H9 (cell line): ENCODE measurements at regions not wholly inside any gene's neighbourhood (a gene's known extent, or its start where the extent isn't known, plus 50 kb on each side); places are given as distances from the start of the nearest gene placed in this dataset.

Experiments used
- DNase-seq: peaks from one replicate; pipeline ENCODE4 v3.0.0-alpha.2; 2017
- H2AFZ ChIP-seq: one replicate; pipeline ENCODE4 v1.6.1; 2013; ENCODE audit warnings: mild to moderate bottlenecking, low read length, control low read depth, moderate library complexity
- H2AK5ac ChIP-seq: 2 replicates; pipeline ENCODE4 v1.6.1; 2013; ENCODE audit warnings: low read length, control low read depth, mixed read lengths; ENCODE audit not compliant: insufficient read length
- H2BK120ac ChIP-seq: one replicate; pipeline ENCODE4 v1.6.1; 2013; ENCODE audit warnings: low read depth, mild to moderate bottlenecking, low read length, control low read depth, inconsistent platforms; ENCODE audit not compliant: poor library complexity, severe bottlenecking
- H2BK12ac ChIP-seq: 2 replicates; pipeline ENCODE4 v1.6.1; 2013; ENCODE audit warnings: low read length, control low read depth, mixed read lengths, low read depth; ENCODE audit not compliant: insufficient read length
- H2BK15ac ChIP-seq: 2 replicates; pipeline ENCODE4 v1.6.1; 2013; ENCODE audit warnings: low read depth, low read length, control low read depth
- H2BK20ac ChIP-seq: one replicate; pipeline ENCODE4 v1.6.1; 2013; ENCODE audit warnings: low read depth, mild to moderate bottlenecking, low read length, control low read depth, inconsistent platforms; ENCODE audit not compliant: poor library complexity, severe bottlenecking
- H2BK5ac ChIP-seq: 2 replicates; pipeline ENCODE4 v1.6.1; 2013; ENCODE audit warnings: low read length, control low read depth, mixed read lengths; ENCODE audit not compliant: insufficient read length
- H3K14ac ChIP-seq: 2 replicates; pipeline ENCODE4 v1.6.1; 2013; ENCODE audit warnings: low read length, control low read depth; ENCODE audit not compliant: insufficient read depth
- H3K18ac ChIP-seq: 2 replicates; pipeline ENCODE4 v1.6.1; 2013; ENCODE audit warnings: low read depth, mild to moderate bottlenecking, mixed read lengths, low read length, control low read depth; ENCODE audit not compliant: insufficient read length
- H3K23ac ChIP-seq: 2 replicates; pipeline ENCODE4 v1.6.1; 2013; ENCODE audit warnings: low read length, control low read depth, mixed read lengths, low read depth; ENCODE audit not compliant: insufficient read length
- H3K23me2 ChIP-seq: 2 replicates; pipeline ENCODE4 v1.6.1; 2013; ENCODE audit warnings: low read depth, mild to moderate bottlenecking, mixed read lengths, low read length, control low read depth; ENCODE audit not compliant: insufficient read length, poor library complexity, severe bottlenecking
- H3K27ac ChIP-seq: 2 replicates; pipeline ENCODE4 v1.5.1; 2013; ENCODE audit warnings: low read length, control low read depth, mixed read lengths, low read depth; ENCODE audit not compliant: insufficient read length
- H3K27me3 ChIP-seq: 2 replicates; pipeline ENCODE4 v1.6.1; 2013; ENCODE audit warnings: low read length, control low read depth, inconsistent platforms; ENCODE audit not compliant: insufficient read depth
- H3K4ac ChIP-seq: 2 replicates; pipeline ENCODE4 v1.6.1; 2013; ENCODE audit warnings: low read depth, mild to moderate bottlenecking, control low read depth, inconsistent platforms, low read length, moderate library complexity
- H3K4me1 ChIP-seq: 2 replicates; pipeline ENCODE4 v1.6.1; 2013; ENCODE audit warnings: low read length, control low read depth, inconsistent platforms; ENCODE audit not compliant: insufficient read depth
- H3K4me2 ChIP-seq: 2 replicates; pipeline ENCODE4 v1.6.1; 2013; ENCODE audit warnings: low read length, control low read depth, mixed read lengths; ENCODE audit not compliant: insufficient read length, insufficient read depth
- H3K56ac ChIP-seq: 2 replicates; pipeline ENCODE4 v1.6.1; 2013; ENCODE audit warnings: low read depth, mild to moderate bottlenecking, mixed read lengths, low read length, control low read depth; ENCODE audit not compliant: insufficient read length
- H3K79me1 ChIP-seq: 2 replicates; pipeline ENCODE4 v1.6.1; 2013; ENCODE audit warnings: low read depth, mild to moderate bottlenecking, moderate library complexity, low read length, control low read depth, inconsistent platforms; ENCODE audit not compliant: insufficient read depth, poor library complexity, severe bottlenecking
- H3K79me2 ChIP-seq: 2 replicates; pipeline ENCODE4 v1.6.1; 2013; ENCODE audit warnings: low read length, control low read depth, inconsistent platforms; ENCODE audit not compliant: insufficient read depth
- H3K9ac ChIP-seq: 2 replicates; pipeline ENCODE4 v1.6.1; 2013; ENCODE audit warnings: low read length, control low read depth, mixed read lengths; ENCODE audit not compliant: insufficient read length; ENCODE audit errors: extremely low read depth
- H3K9me3 ChIP-seq: one replicate; pipeline ENCODE4 v1.6.1; 2013; ENCODE audit warnings: low read depth, low read length, inconsistent platforms; ENCODE audit not compliant: control insufficient read depth
- H3T11ph ChIP-seq: one replicate; pipeline ENCODE4 v1.6.1; 2013; ENCODE audit warnings: mild to moderate bottlenecking, low read length, control low read depth, inconsistent platforms
- H4K20me1 ChIP-seq: one replicate; pipeline ENCODE4 v1.6.1; 2013; ENCODE audit not compliant: control insufficient read depth, insufficient read length, insufficient read depth
- H4K5ac ChIP-seq: 2 replicates; pipeline ENCODE4 v1.6.1; 2013; ENCODE audit warnings: low read depth, mild to moderate bottlenecking, mixed read lengths, low read length, control low read depth; ENCODE audit not compliant: insufficient read length
- H4K8ac ChIP-seq: replicated peaks from 2 replicates; pipeline ENCODE4 v1.6.1; 2013; ENCODE audit warnings: low read length, control low read depth, mixed read lengths, low read depth; ENCODE audit not compliant: insufficient read length
- H4K91ac ChIP-seq: 2 replicates; pipeline ENCODE4 v1.6.1; 2013; ENCODE audit warnings: low read depth, mild to moderate bottlenecking, moderate library complexity, mixed read lengths, low read length, control low read depth; ENCODE audit not compliant: insufficient read length
- H3K27ac Mint-ChIP-seq, 3 experiments: 2 replicates in 2 of 3; 3 replicates in 1 of 3; pipeline ENCODE4 v1.8.0; 2020 to 2021; ENCODE audit warnings: mixed read lengths in 3 of 3, mild to moderate bottlenecking in 1 of 3, moderate library complexity in 1 of 3
- H3K27me3 Mint-ChIP-seq: 2 replicates; pipeline ENCODE4 v1.8.0; 2021; ENCODE audit warnings: low read depth, mild to moderate bottlenecking, moderate library complexity, mixed read lengths
- H3K36me3 Mint-ChIP-seq, 3 experiments: 2 replicates in 2 of 3; 3 replicates in 1 of 3; pipeline ENCODE4 v1.8.0; 2020 to 2021; ENCODE audit warnings: low read depth in 3 of 3, mixed read lengths in 3 of 3; ENCODE audit not compliant: insufficient read depth in 1 of 3
- H3K4me1 Mint-ChIP-seq, 2 experiments: 2 replicates each; pipeline ENCODE4 v1.8.0; 2020; ENCODE audit warnings: mixed read lengths in 2 of 2
- H3K4me3 Mint-ChIP-seq, 2 experiments: 2 replicates in 1 of 2; 3 replicates in 1 of 2; pipeline ENCODE4 v1.8.0; 2020 to 2021; ENCODE audit warnings: mild to moderate bottlenecking in 2 of 2, mixed read lengths in 2 of 2, moderate library complexity in 1 of 2
- H3K9me3 Mint-ChIP-seq, 2 experiments: 2 replicates in 1 of 2; 3 replicates in 1 of 2; pipeline ENCODE4 v1.8.0; 2020; ENCODE audit warnings: mild to moderate bottlenecking in 2 of 2, mixed read lengths in 2 of 2, moderate library complexity in 1 of 2
- WGBS: extraction: QIAGEN DNeasy Blood & Tissue Kit; methylation state at CpG from one replicate; pipeline ENCODE4 v1.1.7; 2013; ENCODE audit warnings: missing lambda C conversion rate, low lambda C conversion rate, mixed read lengths; ENCODE audit not compliant: insufficient read length; ENCODE audit errors: extremely low coverage; 5-methylcytosine and 5-hydroxymethylcytosine counted together
- TF ChIP-seq, protein P1 (sequence below): fragments of 200-600 bp; sonication (generic); conservative IDR thresholded peaks from 3 replicates; pipeline ENCODE4 v1.8.0; 2021; ENCODE audit warnings: antibody characterized with exemption, mild to moderate bottlenecking

DNA sequence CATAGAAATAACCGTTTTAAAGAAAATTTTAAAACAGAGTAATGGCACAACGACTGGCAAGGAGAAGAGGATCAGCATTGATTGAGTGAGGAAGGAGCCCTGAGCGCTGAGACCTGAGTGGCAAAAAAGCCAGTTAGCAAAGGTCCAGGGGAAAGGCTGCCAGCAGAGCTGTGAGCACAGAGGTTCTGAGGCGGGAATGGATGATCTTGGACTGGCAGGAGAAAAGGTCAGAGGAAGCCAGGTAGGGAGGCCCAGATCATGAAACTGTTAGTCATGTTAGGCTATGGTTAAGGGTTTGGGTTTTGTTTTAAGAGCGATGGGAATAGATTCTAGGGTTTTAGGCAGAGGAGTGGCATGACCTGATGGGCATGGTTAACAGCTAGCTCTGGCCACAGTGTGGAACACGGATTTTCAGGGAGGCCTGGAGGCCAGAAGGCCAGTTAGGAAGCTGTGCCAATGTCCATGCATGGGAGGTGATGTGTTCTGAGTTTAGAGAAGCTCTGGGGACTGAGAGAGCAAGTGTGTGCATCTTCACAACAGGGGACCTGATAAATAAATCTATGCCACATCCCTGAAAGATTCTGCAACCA, 57.7 kb upstream of the GALNT10 start:
- no peaks in the 10 kb centered on the region for H3K23me2 ChIP-seq
- H3K9me3 Mint-ChIP-seq = no peaks in the 10 kb centered on the region
- no peak overlapping the region for H3T11ph ChIP-seq
- no peak overlapping the region for H3K18ac ChIP-seq
- H2AK5ac ChIP-seq = no peak overlapping the region
- no peaks in the 10 kb centered on the region for H4K20me1 ChIP-seq
- H2BK20ac ChIP-seq = no peak overlapping the region
- H3K4me2 ChIP-seq = no peak overlapping the region
- no peak overlapping the region for H3K4me3 Mint-ChIP-seq
- no peak overlapping the region for H4K5ac ChIP-seq
- no peaks in the 10 kb centered on the region for H3K27me3 ChIP-seq
- H3K14ac ChIP-seq = no peak overlapping the region
- no peaks in the 10 kb centered on the region for H3K79me2 ChIP-seq
- H3K36me3 Mint-ChIP-seq = no peaks in the 10 kb centered on the region
- H3K4me1 ChIP-seq = no peaks in the 10 kb centered on the region
- H2BK15ac ChIP-seq = no peak overlapping the region
- no peak overlapping the region for H2BK5ac ChIP-seq
- H3K9ac ChIP-seq = no peak overlapping the region
- no peak overlapping the region for H2BK12ac ChIP-seq
- 100% methylated on average over 1 of the region's 6 CpGs for WGBS
- no peak overlapping the region for H4K91ac ChIP-seq
- no peak overlapping the region for H3K27ac Mint-ChIP-seq
- H3K79me1 ChIP-seq = no peaks in the 10 kb centered on the region
- TF ChIP-seq, protein P1, sequence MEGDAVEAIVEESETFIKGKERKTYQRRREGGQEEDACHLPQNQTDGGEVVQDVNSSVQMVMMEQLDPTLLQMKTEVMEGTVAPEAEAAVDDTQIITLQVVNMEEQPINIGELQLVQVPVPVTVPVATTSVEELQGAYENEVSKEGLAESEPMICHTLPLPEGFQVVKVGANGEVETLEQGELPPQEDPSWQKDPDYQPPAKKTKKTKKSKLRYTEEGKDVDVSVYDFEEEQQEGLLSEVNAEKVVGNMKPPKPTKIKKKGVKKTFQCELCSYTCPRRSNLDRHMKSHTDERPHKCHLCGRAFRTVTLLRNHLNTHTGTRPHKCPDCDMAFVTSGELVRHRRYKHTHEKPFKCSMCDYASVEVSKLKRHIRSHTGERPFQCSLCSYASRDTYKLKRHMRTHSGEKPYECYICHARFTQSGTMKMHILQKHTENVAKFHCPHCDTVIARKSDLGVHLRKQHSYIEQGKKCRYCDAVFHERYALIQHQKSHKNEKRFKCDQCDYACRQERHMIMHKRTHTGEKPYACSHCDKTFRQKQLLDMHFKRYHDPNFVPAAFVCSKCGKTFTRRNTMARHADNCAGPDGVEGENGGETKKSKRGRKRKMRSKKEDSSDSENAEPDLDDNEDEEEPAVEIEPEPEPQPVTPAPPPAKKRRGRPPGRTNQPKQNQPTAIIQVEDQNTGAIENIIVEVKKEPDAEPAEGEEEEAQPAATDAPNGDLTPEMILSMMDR = no peak
- H3K27me3 Mint-ChIP-seq = no peaks in the 10 kb centered on the region
- H3K56ac ChIP-seq = no peak overlapping the region
- no peaks in the 10 kb centered on the region for H3K9me3 ChIP-seq
- DNase-seq = no peak
- no peak overlapping the region for H3K27ac ChIP-seq
- H2AFZ ChIP-seq = no peak overlapping the region
- peaks cover 9 to 18% of the 10 kb centered on the region in 2 experiments for H3K4me1 Mint-ChIP-seq
- H4K8ac ChIP-seq = no peak overlapping the region
- no peak overlapping the region for H3K4ac ChIP-seq
- H2BK120ac ChIP-seq = no peak overlapping the region
- no peak overlapping the region for H3K23ac ChIP-seq
